Endodermal cell (in vitro differentiated cells): ENCODE measurements at regions not wholly inside any gene's neighbourhood (a gene's known extent, or its start where the extent isn't known, plus 50 kb on each side); places are given as distances from the start of the nearest gene placed in this dataset.

Experiments used
- DNase-seq: peaks from one replicate; pipeline ENCODE4 v3.0.0-alpha.2; 2017
- H3K27ac ChIP-seq: 2 replicates; pipeline ENCODE4 v1.5.1; 2013; ENCODE audit warnings: mild to moderate bottlenecking, low read depth, low read length, moderate library complexity
- H3K27me3 ChIP-seq: 2 replicates; pipeline ENCODE4 v1.6.1; 2013; ENCODE audit warnings: mild to moderate bottlenecking, low read length, moderate library complexity; ENCODE audit not compliant: insufficient read depth, control insufficient read depth, poor library complexity, severe bottlenecking
- H3K36me3 ChIP-seq: 2 replicates; pipeline ENCODE4 v1.7.0; 2013; ENCODE audit warnings: mild to moderate bottlenecking, low read length, moderate library complexity; ENCODE audit not compliant: control insufficient read depth, insufficient read depth
- H3K4me1 ChIP-seq: one replicate; pipeline ENCODE4 v1.7.0; 2013; ENCODE audit warnings: low read length; ENCODE audit not compliant: control insufficient read depth, insufficient read depth
- H3K4me3 ChIP-seq: 2 replicates; pipeline ENCODE4 v1.5.1; 2013; ENCODE audit warnings: mild to moderate bottlenecking, low read length, moderate library complexity
- H3K9ac ChIP-seq: 2 replicates; pipeline ENCODE4 v1.6.1; 2013; ENCODE audit warnings: mild to moderate bottlenecking, low read length, moderate library complexity; ENCODE audit not compliant: poor library complexity, severe bottlenecking; ENCODE audit errors: extremely low read depth
- H3K9me3 ChIP-seq: 2 replicates; pipeline ENCODE4 v1.6.1; 2013; ENCODE audit warnings: mild to moderate bottlenecking, low read length, moderate library complexity; ENCODE audit not compliant: control insufficient read depth
- H3K27ac Mint-ChIP-seq: 2 replicates; pipeline ENCODE4 v1.8.0; 2020; ENCODE audit warnings: mixed read lengths
- H3K27me3 Mint-ChIP-seq: 2 replicates; pipeline ENCODE4 v1.8.0; 2021; ENCODE audit warnings: mild to moderate bottlenecking, mixed read lengths; ENCODE audit not compliant: insufficient read depth
- H3K36me3 Mint-ChIP-seq: 2 replicates; pipeline ENCODE4 v1.8.0; 2020; ENCODE audit warnings: low read depth, mixed read lengths
- H3K4me1 Mint-ChIP-seq: 2 replicates; pipeline ENCODE4 v1.8.0; 2020; ENCODE audit warnings: mixed read lengths
- H3K4me3 Mint-ChIP-seq: 2 replicates; pipeline ENCODE4 v1.8.0; 2020; ENCODE audit warnings: mild to moderate bottlenecking, moderate library complexity, mixed read lengths
- H3K9me3 Mint-ChIP-seq: 2 replicates; pipeline ENCODE4 v1.8.0; 2020; ENCODE audit warnings: mild to moderate bottlenecking, mixed read lengths
- CTCF ChIP-seq: fragments of 200-600 bp; sonication (generic); conservative IDR thresholded peaks from 2 replicates; pipeline ENCODE4 v1.5.0; 2021; ENCODE audit warnings: antibody characterized with exemption, mild to moderate bottlenecking
- WGBS, 2 experiments: methylation state at CpG; one replicate each; pipeline versions ENCODE4 v1.1.5 to v1.1.7; 2013; ENCODE audit warnings: missing lambda C conversion rate in 2 of 2, mixed read lengths in 1 of 2; ENCODE audit not compliant: insufficient coverage in 1 of 2, insufficient read length in 1 of 2; 5-methylcytosine and 5-hydroxymethylcytosine counted together

DNA sequence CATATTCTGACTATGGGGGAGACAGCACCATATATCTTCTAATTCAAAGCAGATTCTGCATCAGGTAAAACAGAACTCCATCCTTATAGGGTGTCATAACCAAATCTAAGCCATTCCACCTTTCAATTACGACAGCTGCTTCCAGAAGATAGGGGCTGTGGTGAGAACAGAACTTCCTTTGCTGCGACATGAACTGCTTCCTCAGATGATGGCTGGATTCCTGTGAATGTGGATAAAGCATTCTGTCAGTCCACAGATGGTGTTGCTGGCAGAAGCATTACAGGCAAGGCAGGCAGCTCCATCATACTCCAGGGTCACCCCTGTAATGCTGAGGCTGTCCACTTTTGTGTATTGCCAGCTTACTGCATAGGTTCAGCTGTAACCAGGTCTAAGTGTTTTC is 122.0 kb downstream of the GPCPD1 start:
- no peak for DNase-seq
- Mint-ChIP-seq H3K27ac (no peak overlapping the region), H3K4me1 (no peaks in the 10 kb centered on the region), H3K9me3 (no peaks in the 10 kb centered on the region), H3K36me3 (no peaks in the 10 kb centered on the region), H3K27me3 (peaks cover 66% of the 10 kb centered on the region), H3K4me3 (no peak overlapping the region)
- Histone ChIP-seq H3K27me3 (peaks cover 65% of the 10 kb centered on the region), H3K27ac (no peak overlapping the region), H3K9ac (no peak overlapping the region), H3K36me3 (no peaks in the 10 kb centered on the region), H3K4me1 (no peaks in the 10 kb centered on the region), H3K9me3 (no peaks in the 10 kb centered on the region), H3K4me3 (no peak overlapping the region)
- 80% methylated on average over 2 of the region's 2 CpGs; no CpG with 5 or more reads in 1 of the 2 experiments for WGBS, 2 experiments
- no peak for TF ChIP-seq CTCF

DNA sequence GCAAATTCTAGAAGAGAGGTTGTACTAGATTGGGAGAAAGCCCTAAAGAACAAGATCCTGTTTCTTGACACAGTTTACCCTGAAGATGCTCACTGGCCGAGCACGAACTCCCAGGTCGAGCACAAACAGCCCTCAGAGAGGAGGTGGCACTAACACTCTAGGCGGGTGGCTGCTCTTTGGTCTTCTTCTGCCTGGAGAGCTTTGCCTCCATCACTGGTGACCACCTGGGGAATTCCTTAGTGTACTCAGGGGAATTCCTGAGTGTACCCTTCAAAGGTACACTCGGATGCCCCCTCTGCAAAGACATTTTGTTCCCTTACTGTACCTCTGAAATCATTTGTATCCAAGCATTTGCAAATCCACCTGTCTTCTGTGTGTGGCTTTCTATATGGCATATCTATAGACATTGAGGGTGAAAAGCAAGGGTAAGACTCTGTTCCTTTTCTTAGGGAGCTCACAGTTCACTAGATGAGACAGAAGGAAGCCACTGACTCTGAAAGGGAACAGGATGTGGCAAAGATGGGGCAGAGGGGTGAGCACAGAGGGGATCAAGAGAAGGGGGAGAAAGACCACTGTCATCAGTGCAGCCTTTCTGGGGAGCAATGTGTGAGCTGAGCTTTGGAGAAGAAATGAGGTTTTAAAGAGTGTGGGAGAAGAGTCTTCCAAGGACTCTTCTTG is 124.3 kb downstream of the GPCPD1 start:
- no peak overlapping the region for H3K27ac Mint-ChIP-seq
- H3K4me1 Mint-ChIP-seq = peaks cover 12% of the 10 kb centered on the region
- no peak overlapping the region for H3K4me3 Mint-ChIP-seq
- H3K36me3 Mint-ChIP-seq = no peaks in the 10 kb centered on the region
- H3K4me1 ChIP-seq = no peaks in the 10 kb centered on the region
- H3K27me3 Mint-ChIP-seq = peaks cover 76% of the 10 kb centered on the region
- H3K36me3 ChIP-seq = no peaks in the 10 kb centered on the region
- H3K9ac ChIP-seq = no peak overlapping the region
- DNase-seq = no peak
- no peak overlapping the region for H3K27ac ChIP-seq
- no peaks in the 10 kb centered on the region for H3K9me3 ChIP-seq
- no peak for TF ChIP-seq CTCF
- H3K4me3 ChIP-seq = no peak overlapping the region
- no peaks in the 10 kb centered on the region for H3K9me3 Mint-ChIP-seq
- H3K27me3 ChIP-seq = peaks cover 84% of the 10 kb centered on the region
- WGBS, 2 experiments = 87 to 91% methylated on average over 5 of the region's 5 CpGs

- Histone ChIP-seq H3K4me1 (no peaks in the 10 kb centered on the region), H3K9me3 (no peaks in the 10 kb centered on the region), H3K27ac (no peak overlapping the region), H3K9ac (no peak overlapping the region), H3K4me3 (no peak overlapping the region), H3K27me3 (peaks cover 93% of the 10 kb centered on the region), H3K36me3 (no peaks in the 10 kb centered on the region)
- peaks cover 88% of the 10 kb centered on the region for H3K27me3 Mint-ChIP-seq
- peaks cover 12% of the 10 kb centered on the region for H3K4me1 Mint-ChIP-seq
- H3K9me3 Mint-ChIP-seq = no peaks in the 10 kb centered on the region
- TF ChIP-seq CTCF = no peak
- H3K4me3 Mint-ChIP-seq = no peak overlapping the region
- no peak for DNase-seq
- 89 to 95% methylated on average over 7 to 8 of the region's 8 CpGs for WGBS, 2 experiments
- H3K27ac Mint-ChIP-seq = no peak overlapping the region
- H3K36me3 Mint-ChIP-seq = no peaks in the 10 kb centered on the region
Observed at GRCh38 chr20:5484926-5485325, 125.9 kb downstream of the GPCPD1 start.
